Stimulated activated CD4-positive, alpha-beta T cell treated with anti-CD3 and anti-CD28 coated beads, Interleukin-15, amount 100 ng/mL, for 48 hours (primary cell): ENCODE measurements at regions not wholly inside any gene's neighbourhood (a gene's known extent, or its start where the extent isn't known, plus 50 kb on each side); places are given as distances from the start of the nearest gene placed in this dataset.
"Not testable (repeated sequence)": the region's sequence is repeated elsewhere in the genome, so short reads cannot be mapped to it uniquely, and the experiment has no call there.

Experiments
- DNase-seq, 2 donors: peaks; one replicate each; pipeline ENCODE4 v3.0.0-alpha.2; 2020; ENCODE audit warnings: low read depth in 2 of 2

DNA sequence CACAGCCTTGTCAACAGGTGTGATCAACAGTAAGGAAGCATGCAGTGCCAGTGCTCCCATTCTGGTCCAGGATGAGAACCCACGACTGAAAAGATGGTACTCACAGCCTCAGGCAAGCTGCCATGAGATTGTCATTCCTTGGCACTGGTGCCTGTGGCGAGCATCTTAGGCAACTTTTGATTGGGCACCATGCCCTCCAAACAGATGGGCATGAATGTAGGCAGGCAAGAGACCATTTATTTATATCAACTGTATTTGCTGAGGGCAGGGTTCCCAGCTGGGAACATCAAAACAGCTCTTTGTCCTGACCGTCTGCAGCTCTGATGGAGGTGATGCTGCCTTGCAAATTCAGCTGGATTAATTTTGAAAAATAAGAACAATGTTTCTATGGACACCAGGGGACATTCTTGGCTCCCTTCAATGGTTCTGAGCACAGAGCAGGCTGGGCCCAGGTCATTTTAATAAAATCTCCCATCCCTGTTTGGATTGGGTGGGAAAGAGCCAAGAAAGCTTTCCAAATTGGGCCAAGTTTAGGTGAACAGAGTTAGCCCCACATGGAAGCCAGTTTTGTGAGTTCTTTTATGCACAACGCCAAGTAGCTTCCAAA lies 522.5 kb downstream of the RMST start:
- no peak for DNase-seq

DNA sequence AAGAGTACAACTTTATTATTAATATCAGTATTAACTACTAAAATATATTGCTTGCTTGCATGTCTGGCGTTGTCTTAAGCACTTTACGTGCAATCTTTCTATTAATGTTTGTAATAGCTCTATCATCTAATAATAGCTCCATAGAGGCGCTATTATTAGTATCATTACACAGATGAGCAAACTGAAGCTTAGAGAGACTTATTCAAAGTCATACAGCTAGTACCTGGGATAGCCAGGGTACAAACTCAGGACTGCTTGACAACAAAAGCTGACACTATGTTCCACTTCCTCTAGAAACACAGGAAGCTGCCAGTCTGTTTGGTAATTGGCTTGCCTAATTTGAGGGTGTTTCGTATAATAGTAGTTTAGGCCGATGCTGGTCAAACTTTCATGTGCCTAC lies 523.2 kb downstream of the RMST start:
- no peak for DNase-seq

- DNase-seq: not testable (repeated sequence)
These were observed 526.0 kb downstream of the RMST start for GRCh38 chr12:97988588-97988987.

- no peak for DNase-seq
These were observed 525.9 kb upstream of the TMPO start for GRCh38 chr12:97989366-97989940.

- DNase-seq: no peak
These were observed 520.5 kb upstream of the TMPO start for GRCh38 chr12:97994746-97995484.

GRCh38 chr12:97995559-97995958 lies 519.8 kb upstream of the TMPO start:
- no peak for DNase-seq

GRCh38 chr12:98001430-98001829 lies 514.0 kb upstream of the TMPO start:
- DNase-seq: no peak

DNA sequence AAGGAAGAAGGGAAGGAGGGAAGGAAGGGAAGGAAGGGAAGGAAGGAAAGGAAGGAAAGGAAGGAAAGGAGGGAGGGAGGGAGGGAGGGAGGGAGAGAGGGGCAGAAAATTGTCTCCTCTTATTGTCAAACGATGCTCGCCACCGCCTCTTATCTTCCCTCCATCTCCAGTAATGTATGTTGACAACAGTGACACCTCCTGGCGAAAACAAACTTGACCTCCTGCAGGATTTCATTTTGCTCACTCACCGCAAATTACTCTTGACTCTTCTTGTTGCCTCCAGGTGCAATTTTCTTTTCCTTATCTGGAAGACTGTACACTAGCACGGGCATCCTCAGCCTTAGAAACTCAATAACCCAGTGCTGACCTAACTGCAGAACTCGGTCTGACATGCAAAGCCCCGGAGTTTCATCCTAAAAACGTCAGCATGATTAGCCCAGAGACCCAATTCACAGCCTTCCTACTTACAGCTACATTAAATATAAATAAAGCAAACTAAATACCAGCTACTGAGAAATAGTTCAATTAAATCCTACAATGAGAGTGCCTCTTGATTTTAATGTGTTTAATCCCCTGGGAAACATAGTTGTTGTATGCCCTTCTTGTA lies 512.4 kb upstream of the TMPO start:
- peak; percentile 10 to 12 for DNase-seq

DNA sequence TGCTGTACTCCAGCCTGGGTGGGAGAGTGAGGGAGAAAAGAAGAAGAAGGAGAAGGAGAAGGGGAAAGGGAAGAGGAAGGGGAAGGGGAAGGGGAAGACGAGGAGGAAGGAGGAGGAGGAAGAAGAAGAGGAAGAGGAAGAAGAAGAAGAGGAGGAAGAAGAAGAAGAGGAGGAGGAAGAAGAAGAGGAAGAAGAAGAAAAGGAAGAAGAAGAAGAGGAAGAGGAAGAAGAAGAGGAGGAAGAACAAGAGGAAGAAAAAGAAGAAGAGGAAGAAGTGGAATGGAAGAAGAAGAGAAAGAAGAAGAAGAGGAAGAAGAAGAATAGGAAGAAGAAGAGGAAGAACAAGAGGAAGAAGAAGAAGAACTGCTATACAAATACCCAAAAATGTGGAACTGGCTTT lies 507.4 kb upstream of the TMPO start:
- DNase-seq: no peak

- no peak for DNase-seq
These were observed 501.8 kb upstream of the TMPO start for GRCh38 chr12:98013560-98013959.

- DNase-seq: no peak
These were observed 496.6 kb upstream of the TMPO start for GRCh38 chr12:98018836-98019235.

- DNase-seq: no peak
These were observed 495.0 kb upstream of the TMPO start for GRCh38 chr12:98020376-98020775.

DNA sequence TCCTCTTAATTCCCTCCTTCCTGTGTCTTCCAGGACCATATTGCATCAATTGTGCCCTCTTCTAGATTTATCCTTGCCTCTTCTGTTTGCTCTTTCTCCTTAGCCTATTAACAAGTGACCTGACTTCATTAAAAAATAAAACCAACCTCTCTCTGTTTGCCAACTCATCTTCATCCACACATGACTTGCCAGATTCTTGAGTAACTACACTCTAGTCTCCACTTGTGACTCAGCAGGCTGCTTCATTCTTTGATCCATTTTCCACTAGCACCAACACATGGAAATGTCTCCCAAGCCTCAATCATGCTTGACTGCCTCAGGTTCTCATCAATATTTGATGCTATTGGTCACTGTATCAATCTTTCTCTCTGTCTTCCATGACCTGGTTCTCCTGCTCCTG lies 492.4 kb upstream of the TMPO start:
- DNase-seq: no peak

GRCh38 chr12:98037401-98038140 lies 477.8 kb upstream of the TMPO start:
- no peak for DNase-seq

- DNase-seq: no peak
These were observed 472.7 kb upstream of the TMPO start for GRCh38 chr12:98042668-98043067.

DNA sequence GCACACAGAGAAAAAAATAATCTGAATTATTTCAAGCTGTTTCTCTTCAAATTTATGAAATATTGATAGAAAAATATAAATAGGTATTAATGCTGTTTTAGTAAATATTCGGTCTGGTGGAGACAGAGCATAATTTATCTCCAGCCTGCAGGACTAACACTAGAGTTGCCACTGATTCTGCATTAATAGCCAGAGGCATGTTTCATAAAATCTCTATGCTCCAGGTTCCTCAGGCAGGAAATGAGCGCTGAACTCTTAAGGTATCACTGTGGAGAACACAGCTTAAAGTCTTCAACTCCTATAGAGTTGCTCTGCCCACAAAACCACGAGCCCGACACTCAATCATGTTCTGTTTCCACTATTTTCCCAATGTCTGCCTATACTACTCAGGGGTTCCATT lies 470.0 kb upstream of the TMPO start:
- DNase-seq: no peak

GRCh38 chr12:98048326-98048725 lies 467.1 kb upstream of the TMPO start:
- no peak for DNase-seq

- DNase-seq: no peak
These were observed 462.2 kb upstream of the TMPO start for GRCh38 chr12:98053202-98053601.

- DNase-seq: no peak
These were observed 457.7 kb upstream of the TMPO start for GRCh38 chr12:98057701-98058100.

GRCh38 chr12:98058213-98058612 lies 457.2 kb upstream of the TMPO start:
- no peak for DNase-seq

DNA sequence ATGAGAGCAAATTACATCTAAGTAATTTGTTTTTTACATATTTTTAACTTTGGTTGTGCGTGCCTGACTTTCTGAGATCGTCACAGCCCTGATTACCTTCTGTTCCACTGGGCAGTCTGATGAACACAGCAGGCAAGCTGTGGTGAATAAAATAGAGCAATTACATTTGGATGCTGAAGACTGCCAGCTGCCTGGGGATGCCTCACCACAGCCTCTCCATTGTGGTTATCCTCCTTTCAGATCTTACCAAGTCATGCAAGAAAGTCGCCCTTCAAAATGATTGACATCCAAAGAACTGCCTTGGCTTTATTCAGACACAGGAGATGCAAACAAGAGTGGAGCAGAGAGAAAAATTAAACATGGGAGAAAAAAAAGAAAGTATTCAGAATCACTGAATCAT lies 456.6 kb upstream of the TMPO start:
- DNase-seq: no peak

- no peak for DNase-seq
These were observed 455.6 kb upstream of the TMPO start for GRCh38 chr12:98059659-98060343.
